Subcutaneous abdominal adipose tissue (tissue), 5 donors: ENCODE measurements at regions not wholly inside any gene's neighbourhood (a gene's known extent, or its start where the extent isn't known, plus 50 kb on each side); places are given as distances from the start of the nearest gene placed in this dataset.

Source experiments
- H3K27ac ChIP-seq: one replicate; pipeline ENCODE4 v1.7.0; 2013; ENCODE audit warnings: low read depth, mild to moderate bottlenecking, inconsistent platforms, low read length, moderate library complexity
- H3K27me3 ChIP-seq, 5 donors: one replicate each; pipeline ENCODE4 v1.7.0; 2013; ENCODE audit warnings: low read length in 5 of 5, inconsistent platforms in 1 of 5; ENCODE audit not compliant: control insufficient read depth in 5 of 5, insufficient read depth in 4 of 5
- H3K36me3 ChIP-seq, 5 donors: one replicate each; pipeline ENCODE4 v1.7.0; 2013; ENCODE audit warnings: low read length in 5 of 5; ENCODE audit not compliant: control insufficient read depth in 5 of 5, insufficient read depth in 5 of 5
- H3K4me1 ChIP-seq, 5 donors: one replicate each; pipeline ENCODE4 v1.7.0; 2013; ENCODE audit warnings: low read length in 5 of 5, mild to moderate bottlenecking in 3 of 5, moderate library complexity in 1 of 5; ENCODE audit not compliant: control insufficient read depth in 5 of 5, insufficient read depth in 5 of 5
- H3K4me3 ChIP-seq, 5 donors: one replicate each; pipeline ENCODE4 v1.7.0; 2013; ENCODE audit warnings: low read length in 5 of 5, low read depth in 1 of 5
- H3K9ac ChIP-seq, 5 donors: one replicate each; pipeline ENCODE4 v1.7.0; 2013; ENCODE audit warnings: low read length in 5 of 5, mild to moderate bottlenecking in 4 of 5, moderate library complexity in 3 of 5
- H3K9me3 ChIP-seq, 5 donors: one replicate each; pipeline ENCODE4 v1.7.0; 2013; ENCODE audit warnings: low read length in 5 of 5; ENCODE audit not compliant: control insufficient read depth in 5 of 5
- donor health status: healthy.
- donor health status: healthy.
- donor health status: healthy.
- donor health status: healthy.
- donor health status: healthy.

DNA sequence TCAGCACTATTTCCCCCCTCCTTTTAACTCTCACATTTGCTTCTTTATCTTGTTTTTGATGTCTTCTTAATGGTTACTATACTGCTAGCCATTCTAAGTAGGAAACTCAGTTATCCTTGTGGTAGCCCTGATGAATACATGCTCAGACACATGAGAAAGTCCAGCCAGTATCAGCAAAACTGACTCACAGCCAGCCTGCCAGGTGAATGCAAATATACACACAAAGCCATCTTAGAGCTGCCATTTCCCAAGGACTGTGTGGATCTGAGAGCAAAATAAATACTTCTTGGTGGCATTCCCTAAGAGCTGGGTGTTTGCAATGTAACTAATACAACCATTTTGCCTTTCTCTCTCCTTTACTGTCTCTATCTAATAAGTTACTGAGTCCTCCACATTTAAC, 455.2 kb downstream of the CCER1 start:
- Histone ChIP-seq H3K9ac (no peak overlapping the region), H3K9me3 (no peaks in the 10 kb centered on the region), H3K4me3 (no peak overlapping the region)

DNA sequence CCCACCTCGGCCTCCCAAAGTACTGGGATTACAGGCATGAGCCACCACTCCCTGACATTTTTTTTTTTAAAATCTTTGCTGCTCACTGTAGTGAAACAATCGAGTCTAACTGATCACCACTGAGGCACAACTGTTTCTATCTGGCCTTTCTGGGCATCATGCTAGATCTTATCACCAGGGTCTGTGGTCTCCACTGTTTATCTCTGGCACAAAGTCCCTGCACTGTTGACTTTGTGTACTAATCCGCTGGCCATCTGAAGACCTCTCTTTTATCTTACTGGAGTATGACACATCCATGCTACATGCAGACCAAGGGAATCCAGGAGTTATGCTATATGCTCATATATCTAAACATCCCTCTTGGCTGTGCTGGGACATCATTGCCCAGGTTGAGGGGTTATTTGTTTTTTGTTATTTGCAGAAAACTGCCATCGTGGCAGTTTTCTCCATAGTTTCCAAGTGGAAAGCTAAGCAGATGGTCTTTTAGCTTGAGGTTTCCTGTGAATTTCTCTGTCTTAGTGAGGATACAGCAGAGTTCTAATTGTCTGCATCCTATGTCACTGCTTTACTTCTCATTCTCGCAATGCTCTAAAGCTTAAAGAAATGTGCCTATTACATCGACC, 456.9 kb downstream of the CCER1 start:
- Histone ChIP-seq H3K36me3 (no peaks in the 10 kb centered on the region), H3K4me3 (no peak overlapping the region), H3K27ac (no peak overlapping the region), H3K27me3 (no peaks in the 10 kb centered on the region), H3K9me3 (no peaks in the 10 kb centered on the region), H3K4me1 (peaks cover 0 to 2% (median 0%) of the 10 kb centered on the region in 5 donors), H3K9ac (no peak overlapping the region)

More for the DNA sequence above, 455.2 kb downstream of the CCER1 start:
- no peak overlapping the region for H3K27ac ChIP-seq
- no peaks in the 10 kb centered on the region for H3K36me3 ChIP-seq
- H3K4me1 ChIP-seq, result peaks cover 0 to 2% (median 0%) of the 10 kb centered on the region in 5 donors
- no peaks in the 10 kb centered on the region for H3K27me3 ChIP-seq

DNA sequence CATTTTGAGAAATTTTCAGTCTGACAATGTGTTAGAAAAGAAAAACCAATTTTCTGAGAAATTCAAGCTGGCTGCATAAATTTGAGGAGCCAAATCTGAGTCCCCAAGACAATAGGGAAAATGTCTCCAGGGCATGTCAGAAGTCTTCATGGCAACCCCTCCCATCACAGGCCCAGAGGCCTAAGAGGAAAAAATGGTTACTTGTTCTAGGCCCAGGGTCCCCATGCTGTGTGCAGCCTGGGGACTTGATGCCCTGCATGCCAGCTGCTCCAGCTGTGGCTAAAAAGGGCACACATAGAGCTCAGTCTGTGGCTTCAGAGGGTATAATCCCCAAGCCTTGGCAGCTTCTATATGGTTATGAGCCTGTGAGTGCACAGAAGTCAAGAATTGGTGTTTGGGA, 464.6 kb downstream of the CCER1 start:
- H3K9ac ChIP-seq, result no peak overlapping the region
- H3K27me3 ChIP-seq, result no peaks in the 10 kb centered on the region
- H3K36me3 ChIP-seq, result no peaks in the 10 kb centered on the region
- no peaks in the 10 kb centered on the region for H3K4me1 ChIP-seq
- no peak overlapping the region for H3K27ac ChIP-seq
- peaks cover 0 to 9% (median 6%) of the 10 kb centered on the region in 5 donors for H3K9me3 ChIP-seq
- H3K4me3 ChIP-seq, result no peak overlapping the region

DNA sequence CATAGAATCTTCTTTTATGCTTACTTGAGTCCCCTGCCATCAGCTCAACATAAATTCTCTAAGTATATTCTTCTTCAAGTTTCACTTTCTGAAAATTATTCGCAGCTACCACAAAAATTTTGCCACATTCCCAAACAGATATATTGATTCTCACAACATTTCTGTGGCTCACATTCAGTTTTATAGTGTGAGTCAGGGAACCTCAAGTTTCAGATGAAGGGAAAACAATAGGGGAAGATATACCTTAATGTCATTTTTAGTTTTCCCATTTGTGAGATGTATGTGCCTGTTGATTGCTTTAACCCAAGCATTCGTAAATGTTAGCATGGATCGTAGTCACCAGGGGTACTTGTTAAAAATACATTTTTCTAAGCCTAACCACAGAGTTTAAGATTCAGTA, 465.8 kb downstream of the CCER1 start:
- no peak overlapping the region for H3K4me3 ChIP-seq
- peaks cover 0 to 9% (median 6%) of the 10 kb centered on the region in 5 donors for H3K9me3 ChIP-seq
- H3K9ac ChIP-seq, result no peak overlapping the region
- H3K27ac ChIP-seq, result no peak overlapping the region
- no peaks in the 10 kb centered on the region for H3K4me1 ChIP-seq
- no peaks in the 10 kb centered on the region for H3K36me3 ChIP-seq
- no peaks in the 10 kb centered on the region for H3K27me3 ChIP-seq

DNA sequence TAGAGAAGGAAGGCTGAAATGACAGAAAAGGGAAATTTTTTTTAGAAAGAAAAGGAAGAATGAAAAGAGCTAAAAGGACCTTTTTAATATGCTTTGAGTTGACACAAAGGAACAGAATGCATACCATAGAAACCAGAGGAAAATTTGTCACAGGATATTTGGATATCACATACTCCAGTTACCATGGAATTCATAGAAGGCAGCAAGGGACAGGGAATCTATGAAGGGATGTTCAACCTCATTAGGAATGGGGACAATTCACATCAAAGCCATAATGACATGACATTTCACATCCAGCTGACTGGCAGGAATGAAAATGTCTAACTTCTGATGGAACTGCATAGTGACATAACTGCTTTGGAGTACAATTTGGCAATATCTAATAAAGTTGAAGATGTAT, 469.4 kb downstream of the CCER1 start:
- no peaks in the 10 kb centered on the region for H3K27me3 ChIP-seq
- H3K4me1 ChIP-seq, result no peaks in the 10 kb centered on the region
- H3K36me3 ChIP-seq, result no peaks in the 10 kb centered on the region
- peaks cover 0 to 8% (median 4%) of the 10 kb centered on the region in 5 donors for H3K9me3 ChIP-seq
- no peak overlapping the region for H3K27ac ChIP-seq
- no peak overlapping the region for H3K9ac ChIP-seq
- no peak overlapping the region for H3K4me3 ChIP-seq

DNA sequence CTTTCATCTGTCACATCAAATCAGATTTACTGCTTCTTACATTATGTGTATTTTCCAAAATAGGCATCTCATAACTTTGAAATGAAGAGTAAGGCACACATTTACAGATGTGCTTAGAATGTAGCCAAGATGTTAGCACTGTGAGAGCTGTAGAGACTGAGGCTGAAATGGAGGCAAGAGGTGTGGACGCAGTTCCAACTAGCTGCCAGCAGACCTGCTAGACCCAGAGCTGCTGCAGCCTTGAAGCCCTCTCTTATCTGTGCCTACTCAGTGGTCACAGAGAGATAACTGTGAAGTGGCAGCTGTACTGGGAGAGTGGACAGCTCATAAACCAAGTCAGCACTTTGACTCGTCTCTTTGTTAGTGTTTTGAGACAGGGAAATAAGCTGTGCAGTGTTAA, 470.9 kb downstream of the CCER1 start:
- Histone ChIP-seq H3K9me3 (peaks cover 0 to 4% (median 0%) of the 10 kb centered on the region in 5 donors), H3K27ac (no peak overlapping the region), H3K4me1 (no peaks in the 10 kb centered on the region), H3K9ac (no peak overlapping the region), H3K36me3 (no peaks in the 10 kb centered on the region), H3K27me3 (no peaks in the 10 kb centered on the region), H3K4me3 (no peak overlapping the region)

DNA sequence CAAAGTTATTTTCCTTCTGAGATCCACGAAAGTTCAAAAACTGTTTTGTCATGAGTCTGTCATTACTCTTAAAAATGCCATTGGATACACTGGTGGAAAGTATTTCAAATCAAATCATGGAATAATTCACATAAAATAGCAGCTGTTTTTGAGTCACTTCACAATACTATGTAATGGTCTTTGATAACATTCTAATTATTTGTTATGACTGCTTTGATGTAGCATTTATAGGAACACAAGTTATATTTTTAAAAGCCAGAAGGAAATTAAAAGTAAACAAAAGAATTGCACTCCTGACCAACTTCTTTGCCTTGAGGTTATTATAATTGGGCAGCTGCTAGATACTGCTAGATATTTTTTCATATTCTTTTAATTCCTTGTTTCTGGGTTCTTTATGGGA, 473.2 kb downstream of the CCER1 start:
- Histone ChIP-seq H3K9ac (no peak overlapping the region), H3K27me3 (no peaks in the 10 kb centered on the region), H3K36me3 (no peaks in the 10 kb centered on the region), H3K9me3 (no peaks in the 10 kb centered on the region), H3K4me1 (no peaks in the 10 kb centered on the region), H3K27ac (no peak overlapping the region), H3K4me3 (no peak overlapping the region)

DNA sequence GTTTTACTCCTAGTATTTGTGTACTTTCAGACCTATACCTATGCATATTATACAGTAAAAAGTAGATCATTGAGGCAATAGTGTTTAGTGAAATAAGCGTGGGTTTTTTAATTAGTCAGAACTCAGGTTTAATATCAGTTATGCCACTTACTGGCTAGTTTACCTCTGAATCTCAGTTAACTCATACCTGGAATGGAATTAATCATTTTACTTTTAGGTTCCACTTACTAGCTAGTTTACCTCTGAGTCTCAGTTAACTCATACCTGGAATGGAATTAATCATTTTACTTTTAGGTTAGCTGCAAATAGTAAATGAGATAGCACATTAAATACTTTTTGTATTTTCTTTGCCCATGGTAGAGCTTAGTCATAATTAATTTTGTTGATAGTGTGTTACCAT, 475.7 kb downstream of the CCER1 start:
- H3K36me3 ChIP-seq, result no peaks in the 10 kb centered on the region

DNA sequence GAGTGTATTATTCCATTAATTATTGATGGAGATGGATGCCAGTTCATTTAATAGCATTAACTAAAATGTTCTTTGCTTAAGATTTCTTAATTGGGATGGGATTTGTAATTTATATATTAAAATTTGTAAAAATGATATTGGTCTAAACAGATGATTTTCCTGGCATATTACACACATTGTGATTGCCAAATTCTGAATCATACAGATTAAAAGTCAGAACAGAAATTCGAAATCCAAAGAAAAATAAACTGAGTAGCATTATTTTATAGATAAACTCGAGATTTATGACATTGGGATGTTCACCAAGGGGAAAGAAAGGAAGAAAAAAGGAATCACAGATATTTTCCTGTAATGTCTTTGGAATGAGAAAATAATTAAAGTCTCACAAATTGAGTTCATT, 481.1 kb downstream of the CCER1 start:
- Histone ChIP-seq H3K27ac (no peak overlapping the region), H3K4me1 (no peaks in the 10 kb centered on the region), H3K9me3 (peaks cover 5 to 14% (median 10%) of the 10 kb centered on the region in 5 donors)

More for the DNA sequence above, 475.7 kb downstream of the CCER1 start:
- Histone ChIP-seq H3K9ac (no peak overlapping the region), H3K4me3 (no peak overlapping the region), H3K4me1 (no peaks in the 10 kb centered on the region), H3K9me3 (no peaks in the 10 kb centered on the region), H3K27ac (no peak overlapping the region), H3K27me3 (no peaks in the 10 kb centered on the region)

DNA sequence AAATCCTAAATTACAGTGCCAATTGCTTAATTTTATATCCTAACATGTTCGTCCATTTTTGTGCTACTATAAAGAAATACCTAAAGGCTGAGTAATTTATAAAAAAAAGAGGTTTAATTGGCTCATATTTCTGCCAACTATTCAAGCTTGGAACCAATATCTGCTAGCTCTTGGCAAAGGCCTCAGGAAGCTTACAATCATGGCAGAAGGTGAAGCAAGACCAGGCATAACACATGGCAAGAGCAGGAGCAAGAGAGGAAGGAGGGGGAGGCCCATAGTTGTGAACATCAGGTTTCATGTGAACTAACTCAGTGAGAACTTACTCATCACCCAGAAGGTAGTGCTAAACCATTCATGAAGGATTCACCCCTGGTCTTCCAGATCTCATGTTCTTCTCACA, 494.3 kb downstream of the CCER1 start:
- no peaks in the 10 kb centered on the region for H3K4me1 ChIP-seq
- H3K4me3 ChIP-seq, result no peak overlapping the region
- H3K27me3 ChIP-seq, result no peaks in the 10 kb centered on the region
- no peaks in the 10 kb centered on the region for H3K36me3 ChIP-seq
- H3K9me3 ChIP-seq, result peaks cover 0 to 14% (median 0%) of the 10 kb centered on the region in 5 donors
- H3K9ac ChIP-seq, result no peak overlapping the region
- no peak overlapping the region for H3K27ac ChIP-seq

More for the DNA sequence above, 481.1 kb downstream of the CCER1 start:
- H3K36me3 ChIP-seq, result no peaks in the 10 kb centered on the region
- no peak overlapping the region for H3K9ac ChIP-seq
- H3K27me3 ChIP-seq, result no peaks in the 10 kb centered on the region
- H3K4me3 ChIP-seq, result no peak overlapping the region
